ENCODE measurements at regions not wholly inside any gene's neighbourhood (a gene's known extent, or its start where the extent isn't known, plus 50 kb on each side); places are given as distances from the start of the nearest gene placed in this dataset.

GRCh38 chr2:153811516-153811915 lies 60.2 kb upstream of the GALNT13 start:
- DNase-seq (ENCODE audit: low read depth), result no peak

GRCh38 chr2:153812632-153813031 lies 59.1 kb upstream of the GALNT13 start:
- DNase-seq (ENCODE audit: low read depth), result no peak

- DNase-seq (ENCODE audit: low read depth), result no peak
These were observed 53.5 kb upstream of the GALNT13 start for GRCh38 chr2:153818242-153818641.

- DNase-seq (ENCODE audit: low read depth), result no peak
These were observed 52.6 kb upstream of the GALNT13 start for GRCh38 chr2:153819074-153819473.

GRCh38 chr2:153819501-153819900 lies 52.2 kb upstream of the GALNT13 start:
- no peak for DNase-seq (ENCODE audit: low read depth)
